GM18868 (cell line): ENCODE measurements at regions not wholly inside any gene's neighbourhood (a gene's known extent, or its start where the extent isn't known, plus 50 kb on each side); places are given as distances from the start of the nearest gene placed in this dataset.

Source experiments
- ATAC-seq: cut with Tn5 transposase; IDR thresholded peaks from one replicate; pipeline ENCODE4 v1.9.1; 2021; ENCODE audit warnings: mild to moderate bottlenecking, moderate library complexity; ENCODE audit not compliant: unreplicated experiment

GRCh38 chr18:73869182-73869581 is 278.5 kb downstream of the FBXO15 start:
- ATAC-seq = no peak

DNA sequence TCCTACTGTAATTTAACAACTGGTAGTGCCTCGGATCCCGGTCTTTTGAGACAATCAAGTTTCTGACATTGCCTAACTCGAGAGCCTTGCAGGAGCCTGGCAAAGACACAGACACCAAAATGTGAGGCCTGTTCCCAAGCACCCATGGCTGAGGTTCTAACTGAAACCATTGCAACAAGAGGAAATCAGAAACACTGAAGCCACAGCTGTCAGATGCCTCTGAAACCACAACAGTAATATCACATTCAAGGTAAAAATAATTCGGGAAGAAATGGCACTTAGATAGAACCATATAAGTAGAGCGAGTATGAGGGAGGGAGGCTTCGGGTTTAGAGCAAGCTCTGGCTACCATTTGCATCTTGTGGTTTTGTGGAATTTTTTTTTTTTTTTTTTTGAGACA is 285.9 kb downstream of the FBXO15 start:
- ATAC-seq = no peak

GRCh38 chr18:73859837-73860397 is 287.7 kb downstream of the FBXO15 start:
- ATAC-seq = no peak

DNA sequence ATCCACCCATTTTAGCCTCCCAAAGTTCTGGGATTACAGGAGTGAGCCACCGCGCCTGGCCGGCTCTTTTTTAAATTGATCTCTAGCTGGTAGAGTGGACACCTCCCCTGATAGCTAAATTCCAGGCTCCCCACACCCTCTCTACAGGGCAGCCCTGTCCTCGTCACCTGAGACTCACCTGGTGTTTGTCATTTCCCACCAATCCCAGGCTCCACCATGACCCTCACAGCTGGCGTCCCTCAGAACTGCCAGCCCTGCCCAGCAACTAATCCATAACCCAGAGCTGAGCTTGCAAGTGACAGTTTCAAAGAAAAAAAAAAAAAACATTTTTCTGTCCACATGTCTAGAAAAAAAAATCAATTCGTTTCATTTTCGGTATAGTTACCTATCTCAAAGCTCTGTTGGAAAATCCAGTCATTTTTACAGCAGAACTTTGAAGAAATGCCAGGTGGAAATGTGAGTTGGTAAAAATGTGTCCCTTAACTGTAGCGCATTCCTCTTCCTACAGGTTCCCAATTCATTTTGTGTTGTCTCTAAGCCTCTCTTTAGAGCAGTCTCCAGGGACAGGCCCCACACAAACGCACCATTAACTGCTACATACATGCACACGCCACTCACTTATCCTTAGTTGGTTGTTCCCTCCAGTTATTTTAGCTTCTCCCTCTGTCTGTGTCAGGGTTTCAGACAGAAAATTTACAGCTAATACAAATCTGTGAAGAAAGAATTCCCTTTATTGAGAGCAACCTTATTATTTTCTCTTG is 294.7 kb downstream of the FBXO15 start:
- no peak for ATAC-seq

GRCh38 chr18:73850782-73851181 is 296.9 kb downstream of the FBXO15 start:
- no peak for ATAC-seq

GRCh38 chr18:73848656-73849055 is 299.0 kb downstream of the FBXO15 start:
- ATAC-seq = no peak

DNA sequence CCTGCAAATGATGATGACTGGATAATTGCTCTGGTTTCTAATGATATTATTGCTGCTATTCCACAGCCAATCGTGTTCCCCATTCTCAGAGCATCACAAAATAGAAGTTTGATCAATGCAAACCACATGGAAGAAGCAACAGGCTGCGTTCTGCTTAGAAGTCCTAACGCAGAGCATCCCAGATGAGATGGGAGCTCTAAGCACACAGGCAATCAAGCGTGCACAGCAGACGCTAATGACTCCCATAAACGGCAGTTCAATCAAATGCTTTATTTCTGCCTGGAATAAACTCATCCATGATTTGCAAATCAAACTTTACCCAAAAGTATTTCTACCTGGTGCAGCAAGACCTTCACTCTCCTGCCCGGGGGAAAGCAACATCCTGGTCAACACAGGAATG is 304.2 kb downstream of the FBXO15 start:
- no peak for ATAC-seq

GRCh38 chr18:73842795-73843394 is 304.7 kb downstream of the FBXO15 start:
- ATAC-seq = peak; percentile 86

DNA sequence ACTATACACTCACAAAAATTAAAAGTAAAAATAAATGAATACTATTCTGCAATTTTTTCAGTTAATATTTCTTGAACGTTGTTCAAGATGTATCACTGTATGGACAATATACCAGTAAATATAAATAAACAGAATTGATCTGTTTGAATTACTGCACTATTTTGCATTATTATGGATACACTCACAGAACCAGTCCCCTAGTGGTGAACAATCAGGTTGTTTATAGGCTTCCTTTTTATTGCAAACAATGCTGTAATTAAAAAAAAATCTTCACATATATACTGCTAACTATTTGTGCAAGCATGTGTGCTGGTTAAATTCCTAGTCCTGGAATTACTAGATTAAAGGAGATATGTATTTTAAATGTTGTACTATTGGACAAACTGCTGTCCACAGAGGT is 306.0 kb downstream of the FBXO15 start:
- ATAC-seq = no peak

DNA sequence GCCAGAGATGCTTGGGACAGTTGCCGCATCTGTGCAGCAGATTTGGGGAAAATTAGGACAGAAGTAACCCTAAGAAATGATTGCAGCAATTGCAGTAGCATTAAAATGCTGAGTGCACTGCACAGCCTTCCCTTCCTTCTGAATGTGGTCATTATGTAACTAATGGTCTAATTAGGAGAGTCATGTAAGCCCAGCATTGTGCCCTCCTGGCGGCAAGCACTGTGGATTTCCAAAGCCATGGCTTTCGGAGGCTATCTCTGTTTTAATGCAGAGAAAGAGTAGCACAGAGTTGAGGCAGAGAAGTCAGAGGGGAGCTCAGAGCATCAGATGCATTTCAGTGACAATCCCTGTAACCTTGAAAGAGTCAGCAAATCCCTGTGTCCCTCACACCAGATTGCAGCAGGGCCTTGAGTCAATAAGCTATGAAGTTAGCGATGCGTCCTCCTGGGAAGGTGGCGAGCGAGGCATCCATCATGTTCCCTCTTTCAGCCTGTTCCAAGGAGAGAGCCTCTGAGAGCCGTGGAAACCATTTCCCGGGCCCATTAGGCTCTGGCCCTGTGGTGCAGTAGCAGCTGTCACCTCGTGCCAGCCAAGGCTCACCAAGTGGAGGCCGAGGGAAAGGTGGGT is 307.2 kb downstream of the FBXO15 start:
- ATAC-seq = no peak

GRCh38 chr18:73839441-73839840 is 308.2 kb downstream of the FBXO15 start:
- ATAC-seq = no peak

DNA sequence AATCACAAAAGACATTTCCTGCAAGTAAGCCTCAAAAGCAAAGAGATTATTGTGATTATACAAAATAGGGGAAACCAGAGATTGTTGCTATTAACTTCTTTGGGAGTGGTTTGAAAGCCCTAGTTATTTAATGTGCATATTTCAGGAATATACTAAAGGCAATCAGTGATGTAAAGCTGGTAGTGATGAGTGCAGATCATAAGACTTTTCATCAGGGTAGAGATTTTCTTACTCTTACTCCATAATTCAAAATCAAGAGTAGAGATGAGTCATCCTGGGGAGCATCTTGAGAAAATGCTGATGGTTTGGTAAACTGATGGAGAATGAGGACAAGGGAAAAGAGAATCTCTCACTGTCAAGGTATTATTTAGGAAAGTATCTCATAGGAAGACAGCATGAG is 309.5 kb downstream of the FBXO15 start:
- ATAC-seq = no peak

DNA sequence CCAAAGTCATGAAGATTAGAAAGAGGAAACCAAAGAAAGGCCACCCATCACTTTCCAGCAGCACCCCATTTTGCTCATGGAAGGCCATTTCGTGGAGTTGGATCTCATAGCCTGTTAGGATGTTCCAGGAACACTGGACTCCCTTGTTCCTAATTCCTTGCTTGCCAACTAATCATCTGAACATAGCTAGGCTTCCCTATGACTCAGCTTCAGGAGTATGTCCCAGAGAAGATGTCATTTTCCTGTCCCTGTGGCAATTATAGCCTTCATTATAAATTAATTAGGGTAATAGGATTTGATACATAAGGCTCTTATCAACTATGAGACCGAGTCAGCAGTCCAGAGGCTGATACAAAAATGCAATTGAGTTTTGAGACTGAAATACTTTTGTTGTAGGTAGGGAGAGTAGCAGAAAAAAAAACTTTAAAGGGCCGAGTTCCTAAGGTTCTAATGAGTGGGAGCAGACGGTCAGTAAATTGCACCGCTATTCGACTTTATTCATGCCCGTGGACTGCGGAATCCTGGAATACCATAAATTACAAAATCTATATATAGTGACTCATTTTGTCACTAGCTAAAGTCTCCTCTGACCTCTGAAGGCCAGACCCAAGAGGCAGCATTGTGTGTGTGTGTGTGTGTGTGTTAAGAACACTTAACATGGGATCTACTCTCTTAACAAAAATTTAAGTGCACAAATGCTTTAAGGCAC is 311.8 kb downstream of the FBXO15 start:
- ATAC-seq = no peak

- ATAC-seq = no peak
These were observed 312.6 kb downstream of the FBXO15 start for GRCh38 chr18:73835039-73835438.

DNA sequence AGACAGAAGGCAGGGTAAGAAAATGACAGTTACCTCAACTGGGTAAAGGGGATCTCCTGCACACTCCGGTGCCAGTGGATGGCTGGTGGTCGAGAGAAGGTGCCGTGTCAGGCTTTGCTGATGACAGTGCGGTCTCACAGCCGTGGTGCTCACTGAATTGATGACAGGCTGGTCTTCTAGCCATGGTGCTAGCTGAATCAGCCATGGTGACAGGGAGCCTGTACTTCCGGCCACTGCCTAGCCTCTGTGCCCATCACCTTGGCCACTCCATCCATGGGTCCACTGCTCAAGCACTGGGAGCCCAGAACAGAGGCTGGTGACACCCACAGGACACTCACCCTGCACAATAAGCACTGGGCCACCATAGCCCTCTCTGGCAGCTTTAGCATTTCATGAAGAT is 315.9 kb downstream of the FBXO15 start:
- no peak for ATAC-seq

DNA sequence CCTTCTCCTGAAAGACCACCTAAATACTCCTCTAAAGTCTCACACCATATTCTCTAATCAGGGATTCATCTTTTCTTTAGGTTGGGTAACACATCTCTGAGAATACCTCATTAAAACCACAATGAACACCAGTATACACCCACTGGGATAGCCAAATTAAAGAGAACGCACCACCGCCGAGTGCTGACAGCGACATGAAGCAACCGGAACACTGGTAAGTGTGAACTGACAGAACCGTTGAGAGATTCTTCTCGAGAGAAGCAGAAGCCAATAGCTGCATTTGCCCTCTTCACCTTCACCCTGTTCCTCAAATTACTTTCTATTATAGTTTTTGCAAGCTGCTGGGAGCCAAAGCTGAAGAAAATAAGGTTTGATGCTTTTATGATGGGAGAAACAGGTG is 318.5 kb downstream of the FBXO15 start:
- no peak for ATAC-seq

GRCh38 chr18:73827801-73828200 is 319.8 kb downstream of the FBXO15 start:
- ATAC-seq = no peak

DNA sequence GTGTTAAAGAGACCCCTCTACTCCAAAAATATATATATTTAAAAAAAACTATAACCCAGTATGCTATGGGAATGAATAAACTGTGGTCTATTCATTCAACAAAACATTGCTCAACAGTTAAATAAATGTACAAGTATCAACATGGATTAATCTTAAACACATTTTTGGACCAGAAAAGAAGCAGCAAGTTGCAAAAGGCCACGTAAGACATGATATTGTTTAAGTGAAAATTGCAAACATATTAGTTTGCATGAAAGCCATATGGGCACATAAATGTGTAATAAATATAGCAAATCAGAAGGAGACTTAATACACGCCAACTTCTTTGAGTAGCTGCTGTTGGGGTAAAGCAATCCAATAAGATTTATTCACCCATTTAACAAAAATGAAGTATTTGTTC is 321.5 kb downstream of the FBXO15 start:
- ATAC-seq = no peak

DNA sequence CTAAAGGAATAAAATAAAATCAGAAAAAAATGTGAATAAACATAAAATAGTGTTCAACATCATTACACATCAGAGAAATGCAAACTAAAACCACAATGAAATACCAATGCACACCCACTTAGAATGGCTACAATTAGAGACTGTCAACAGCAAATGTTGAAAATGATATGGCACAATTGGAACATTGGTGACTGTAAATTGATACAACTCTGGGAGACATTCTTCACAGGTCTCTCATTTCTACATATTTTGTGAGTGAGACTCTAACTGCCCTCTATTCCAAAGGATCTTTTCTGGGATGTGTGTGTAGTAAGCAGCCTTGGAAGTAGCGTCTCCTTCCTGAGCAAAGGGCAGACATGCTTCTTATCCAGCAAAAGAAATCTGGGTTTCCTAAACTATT is 323.0 kb downstream of the FBXO15 start:
- no peak for ATAC-seq

DNA sequence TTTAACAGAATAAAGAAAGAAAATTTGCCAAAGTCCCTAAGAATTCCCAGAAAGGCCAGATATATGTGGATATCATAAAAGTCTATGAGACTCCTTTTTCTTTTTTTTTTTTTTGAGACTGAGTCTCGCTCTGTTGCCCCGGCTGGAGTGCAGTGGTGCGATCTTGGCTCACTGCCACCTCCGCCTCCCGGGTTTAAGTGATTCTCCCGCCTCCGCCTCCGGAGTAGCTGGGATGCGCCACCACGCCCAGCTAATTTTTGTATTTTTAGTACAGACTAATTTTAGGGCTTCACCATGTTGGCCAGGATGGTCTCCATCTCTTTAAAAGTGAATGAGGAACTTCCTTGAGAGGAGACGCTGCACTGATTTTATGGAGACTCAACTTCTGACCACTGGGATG is 335.2 kb downstream of the FBXO15 start:
- no peak for ATAC-seq

GRCh38 chr18:73807551-73808192 is 340.0 kb downstream of the FBXO15 start:
- no peak for ATAC-seq
